BJ (cell line): ENCODE measurements at regions not wholly inside any gene's neighbourhood (a gene's known extent, or its start where the extent isn't known, plus 50 kb on each side); places are given as distances from the start of the nearest gene placed in this dataset.

ENCODE experiments used
- CTCF ChIA-PET: fragments of 350-600 bp; formaldehyde crosslinking; extraction: SDS; loops from one replicate; lab custom pipeline; 2021; ENCODE audit warnings: antibody characterized with exemption, inconsistent platforms; lab: Yijun Ruan, JAX
- POLR2A ChIA-PET: fragments of 300-600 bp; sonication (Branson Sonifier 250); formaldehyde crosslinking; extraction: SDS; loops from one replicate; lab custom pipeline; 2021; ENCODE audit warnings: antibody characterized with exemption; lab: Charles Lee
- DNase-seq: peaks from one replicate; pipeline ENCODE4 v3.0.0-alpha.2; 2011; ENCODE audit warnings: low read depth
- H3K27me3 ChIP-seq: 2 replicates; pipeline ENCODE4 v1.6.0; 2011; ENCODE audit warnings: low read length; ENCODE audit not compliant: control insufficient read depth, insufficient read depth
- H3K36me3 ChIP-seq: 2 replicates; pipeline ENCODE4 v1.5.1; 2011; ENCODE audit warnings: low read length; ENCODE audit not compliant: control insufficient read depth, insufficient read depth
- H3K4me3 ChIP-seq: 2 replicates; pipeline ENCODE4 v1.5.1; 2011; ENCODE audit warnings: low read depth, mild to moderate bottlenecking, control low read depth, low read length
- CTCF ChIP-seq: IDR thresholded peaks from 2 replicates; pipeline ENCODE4 v1.5.1; 2011; ENCODE audit warnings: low read depth, mild to moderate bottlenecking, control low read depth, inconsistent platforms, low read length, moderate library complexity; ENCODE audit not compliant: insufficient read depth

- Histone ChIP-seq H3K36me3 (no peaks in the 10 kb centered on the region), H3K27me3 (peaks cover 10% of the 10 kb centered on the region), H3K4me3 (no peak overlapping the region)
- DNase-seq = no peak
- CTCF ChIA-PET = no interaction called here
- POLR2A ChIA-PET = no interaction called here
- TF ChIP-seq CTCF = no peak
Observed at GRCh38 chr11:76279646-76280045, 73.3 kb upstream of the WNT11 start.

- POLR2A ChIA-PET = no interaction called here
- Histone ChIP-seq H3K4me3 (no peak overlapping the region), H3K36me3 (no peaks in the 10 kb centered on the region), H3K27me3 (peaks cover 10% of the 10 kb centered on the region)
- no peak for TF ChIP-seq CTCF
- no peak for DNase-seq
- CTCF ChIA-PET = no interaction called here
Observed at GRCh38 chr11:76279038-76279437, 72.7 kb upstream of the WNT11 start.

- POLR2A ChIA-PET = no interaction called here
- TF ChIP-seq CTCF = no peak
- H3K27me3 ChIP-seq = peaks cover 8% of the 10 kb centered on the region
- H3K4me3 ChIP-seq = no peak overlapping the region
- no peak for DNase-seq
- CTCF ChIA-PET = interaction anchor here (1.0 kb wide), 1 partner anchor 11 kb away, joined by 3 read pairs; no protein-coding TSS in a partner anchor
- H3K36me3 ChIP-seq = no peaks in the 10 kb centered on the region
Observed at GRCh38 chr11:76278526-76278925, 72.2 kb upstream of the WNT11 start.

- TF ChIP-seq CTCF = no peak
- DNase-seq = no peak
- Histone ChIP-seq H3K36me3 (no peaks in the 10 kb centered on the region), H3K27me3 (peaks cover 6% of the 10 kb centered on the region), H3K4me3 (no peak overlapping the region)
- CTCF ChIA-PET = interaction anchor here (1.0 kb wide), 1 partner anchor 10 kb away, joined by 3 read pairs; no protein-coding TSS in a partner anchor
- POLR2A ChIA-PET = no interaction called here
Observed at GRCh38 chr11:76277298-76278175, 71.2 kb upstream of the WNT11 start.

- ChIA-PET CTCF (no interaction called here), POLR2A (no interaction called here)
- H3K27me3 ChIP-seq = peaks cover 7% of the 10 kb centered on the region
- no peak for TF ChIP-seq CTCF
- DNase-seq = no peak
- no peak overlapping the region for H3K4me3 ChIP-seq
- no peaks in the 10 kb centered on the region for H3K36me3 ChIP-seq
Observed at GRCh38 chr11:76276781-76277155, 70.5 kb upstream of the WNT11 start.
